ENCODE measurements at regions not wholly inside any gene's neighbourhood (a gene's known extent, or its start where the extent isn't known, plus 50 kb on each side); places are given as distances from the start of the nearest gene placed in this dataset.

DNA sequence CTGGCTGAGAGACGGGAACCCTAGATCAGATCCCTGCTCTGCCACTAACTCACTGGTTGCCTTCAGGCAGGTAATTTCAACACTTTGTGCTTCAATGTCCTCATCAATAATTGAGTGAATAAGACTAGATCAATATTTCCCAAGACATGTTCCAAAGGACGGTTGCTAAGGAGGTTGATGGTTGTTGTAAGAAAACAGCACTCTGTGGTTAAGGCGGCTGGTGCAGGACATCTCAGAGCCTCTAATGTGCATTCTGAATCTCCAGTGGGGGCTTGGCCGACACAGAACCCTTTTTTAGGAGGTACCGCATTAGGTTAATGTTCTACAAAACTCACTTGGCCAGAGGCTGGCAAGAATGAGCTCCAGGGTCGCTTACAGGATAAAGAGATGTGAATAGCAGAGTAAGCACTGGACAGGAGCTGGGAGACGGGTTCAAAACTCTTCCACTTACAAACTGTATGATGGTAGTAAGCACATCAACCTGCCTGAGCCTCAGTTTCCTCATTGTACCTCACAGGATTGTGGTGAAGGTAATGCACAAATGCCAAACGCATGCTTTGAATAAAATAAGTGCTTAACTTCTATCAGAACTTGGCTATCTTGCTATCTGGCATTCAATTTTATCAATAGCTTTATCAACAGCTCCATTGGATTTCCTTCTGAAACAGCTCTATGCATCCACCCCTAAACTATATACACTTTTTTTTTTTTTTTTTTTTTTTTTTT is 136.9 kb upstream of the PARP11 start:
- TF ChIP-seq EZH2 (IDR thresholded peaks at IDR 0.05; ENCODE audit: insufficient read depth, poor library complexity, severe bottlenecking) = no peak
- no peak for TF ChIP-seq EZH2phosphoT487 (IDR thresholded peaks at IDR 0.05; ENCODE audit: insufficient read depth, low read depth)
